ENCODE measurements at regions not wholly inside any gene's neighbourhood (a gene's known extent, or its start where the extent isn't known, plus 50 kb on each side); places are given as distances from the start of the nearest gene placed in this dataset.

- no peak for DNase-seq (ENCODE audit: low read depth)
Measured at GRCh38 chr4:153075836-153076518, 128.3 kb upstream of the TRIM2 start.

- no peak for DNase-seq (ENCODE audit: low read depth)
Measured at GRCh38 chr4:153076861-153077260, 127.4 kb upstream of the TRIM2 start.

- no peak for DNase-seq (ENCODE audit: low read depth)
Measured at GRCh38 chr4:153079857-153080391, 124.3 kb upstream of the TRIM2 start.

- no peak for DNase-seq (ENCODE audit: low read depth)
Measured at GRCh38 chr4:153081006-153081580, 123.2 kb upstream of the TRIM2 start.

- no peak for DNase-seq (ENCODE audit: low read depth)
Measured at GRCh38 chr4:153081693-153082092, 122.5 kb upstream of the TRIM2 start.

GRCh38 chr4:153082322-153083301 is 121.6 kb upstream of the TRIM2 start:
- DNase-seq (ENCODE audit: low read depth): no peak

- DNase-seq (ENCODE audit: low read depth): peak; percentile 15
Measured at GRCh38 chr4:153083447-153083947, 120.7 kb upstream of the TRIM2 start.

GRCh38 chr4:153084224-153084979 is 119.8 kb upstream of the TRIM2 start:
- no peak for DNase-seq (ENCODE audit: low read depth)

GRCh38 chr4:153084980-153085630 is 119.1 kb upstream of the TRIM2 start:
- DNase-seq (ENCODE audit: low read depth): peak; percentile 67

GRCh38 chr4:153087671-153088194 is 116.5 kb upstream of the TRIM2 start:
- DNase-seq (ENCODE audit: low read depth): no peak

- no peak for DNase-seq (ENCODE audit: low read depth)
Measured at GRCh38 chr4:153089742-153090141, 114.5 kb upstream of the TRIM2 start.

- no peak for DNase-seq (ENCODE audit: low read depth)
Measured at GRCh38 chr4:153090181-153090580, 114.1 kb upstream of the TRIM2 start.

GRCh38 chr4:153090670-153091385 is 113.4 kb upstream of the TRIM2 start:
- DNase-seq (ENCODE audit: low read depth): no peak

GRCh38 chr4:153093396-153093795 is 110.8 kb upstream of the TRIM2 start:
- DNase-seq (ENCODE audit: low read depth): no peak

GRCh38 chr4:153093802-153094201 is 110.4 kb upstream of the TRIM2 start:
- no peak for DNase-seq (ENCODE audit: low read depth)

GRCh38 chr4:153094435-153094834 is 109.8 kb upstream of the TRIM2 start:
- DNase-seq (ENCODE audit: low read depth): no peak

- no peak for DNase-seq (ENCODE audit: low read depth)
Measured at GRCh38 chr4:153095448-153096204, 108.6 kb upstream of the TRIM2 start.

GRCh38 chr4:153096344-153096743 is 107.9 kb upstream of the TRIM2 start:
- DNase-seq (ENCODE audit: low read depth): no peak

GRCh38 chr4:153098427-153098826 is 105.8 kb upstream of the TRIM2 start:
- DNase-seq (ENCODE audit: low read depth): no peak

Measured in T follicular helper cell (primary cell).